ENCODE measurements at regions not wholly inside any gene's neighbourhood (a gene's known extent, or its start where the extent isn't known, plus 50 kb on each side); places are given as distances from the start of the nearest gene placed in this dataset.

- TF ChIP-seq NANOG (IDR thresholded peaks at IDR 0.05; ENCODE audit: borderline replicate concordance) (no peak), EZH2phosphoT487 (IDR thresholded peaks at IDR 0.05; ENCODE audit: unreplicated experiment) (no peak), EZH2 (IDR thresholded peaks at IDR 0.05; ENCODE audit: low read depth, unreplicated experiment) (no peak), CREB1 (CRISPR knock-in tag; IDR thresholded peaks at IDR 0.05; ENCODE audit: low read depth) (no peak), POLR2AphosphoS5 (IDR thresholded peaks at IDR 0.05; ENCODE audit: low read depth) (no peak), ETS1 (IDR thresholded peaks at IDR 0.05) (no peak), STAT1 (IDR thresholded peaks at IDR 0.05; ENCODE audit: unreplicated experiment) (no peak)
- TF ChIP-seq, protein P1, sequence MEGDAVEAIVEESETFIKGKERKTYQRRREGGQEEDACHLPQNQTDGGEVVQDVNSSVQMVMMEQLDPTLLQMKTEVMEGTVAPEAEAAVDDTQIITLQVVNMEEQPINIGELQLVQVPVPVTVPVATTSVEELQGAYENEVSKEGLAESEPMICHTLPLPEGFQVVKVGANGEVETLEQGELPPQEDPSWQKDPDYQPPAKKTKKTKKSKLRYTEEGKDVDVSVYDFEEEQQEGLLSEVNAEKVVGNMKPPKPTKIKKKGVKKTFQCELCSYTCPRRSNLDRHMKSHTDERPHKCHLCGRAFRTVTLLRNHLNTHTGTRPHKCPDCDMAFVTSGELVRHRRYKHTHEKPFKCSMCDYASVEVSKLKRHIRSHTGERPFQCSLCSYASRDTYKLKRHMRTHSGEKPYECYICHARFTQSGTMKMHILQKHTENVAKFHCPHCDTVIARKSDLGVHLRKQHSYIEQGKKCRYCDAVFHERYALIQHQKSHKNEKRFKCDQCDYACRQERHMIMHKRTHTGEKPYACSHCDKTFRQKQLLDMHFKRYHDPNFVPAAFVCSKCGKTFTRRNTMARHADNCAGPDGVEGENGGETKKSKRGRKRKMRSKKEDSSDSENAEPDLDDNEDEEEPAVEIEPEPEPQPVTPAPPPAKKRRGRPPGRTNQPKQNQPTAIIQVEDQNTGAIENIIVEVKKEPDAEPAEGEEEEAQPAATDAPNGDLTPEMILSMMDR (conservative IDR thresholded peaks at IDR 0.05; ENCODE audit: low read depth in 2 of 2) = no peak
Measured at GRCh38 chr1:34648501-34648900, 106.3 kb upstream of the GJB5 start.

Data from GM23338 (cell line).